ENCODE measurements at regions not wholly inside any gene's neighbourhood (a gene's known extent, or its start where the extent isn't known, plus 50 kb on each side); places are given as distances from the start of the nearest gene placed in this dataset.

- H3K9me3 ChIP-seq (ENCODE audit: control insufficient read depth in 2 of 2, insufficient read depth in 1 of 2, low read depth in 1 of 2, low read length in 1 of 2): no peaks in the 10 kb centered on the region
Observed at GRCh38 chr7:71015252-71015900, 116.6 kb upstream of the GALNT17 start.

GRCh38 chr7:71016401-71016800, 115.5 kb upstream of the GALNT17 start:
- H3K27ac ChIP-seq (ENCODE audit: low read depth in 2 of 2, low read length in 1 of 2): no peak overlapping the region
- H3K27me3 ChIP-seq (ENCODE audit: control insufficient read depth in 1 of 2, insufficient read depth in 2 of 2, low read length in 2 of 2): no peaks in the 10 kb centered on the region
- no peaks in the 10 kb centered on the region for H3K4me1 ChIP-seq (ENCODE audit: control insufficient read depth in 2 of 2, insufficient read depth in 2 of 2, low read length in 1 of 2)
- no peaks in the 10 kb centered on the region for H3K36me3 ChIP-seq (ENCODE audit: control insufficient read depth in 2 of 2, insufficient read depth in 2 of 2, low read length in 1 of 2)
- 55 to 63% methylated on average over 2 of the region's 2 CpGs for WGBS, 2 donors
- H3K4me3 ChIP-seq (ENCODE audit: low read depth in 1 of 2, low read length in 2 of 2): no peak overlapping the region
- H3K9me3 ChIP-seq (ENCODE audit: control insufficient read depth in 2 of 2, insufficient read depth in 1 of 2, low read depth in 1 of 2, low read length in 1 of 2): no peaks in the 10 kb centered on the region

More at GRCh38 chr7:71015252-71015900, 116.6 kb upstream of the GALNT17 start:
- no peaks in the 10 kb centered on the region for H3K27me3 ChIP-seq (ENCODE audit: control insufficient read depth in 1 of 2, insufficient read depth in 2 of 2, low read length in 2 of 2)
- no peak overlapping the region for H3K27ac ChIP-seq (ENCODE audit: low read depth in 2 of 2, low read length in 1 of 2)
- no peak overlapping the region for H3K4me3 ChIP-seq (ENCODE audit: low read depth in 1 of 2, low read length in 2 of 2)
- 69 to 72% methylated on average over 17 of the region's 17 CpGs for WGBS, 2 donors
- H3K4me1 ChIP-seq (ENCODE audit: control insufficient read depth in 2 of 2, insufficient read depth in 2 of 2, low read length in 1 of 2): no peaks in the 10 kb centered on the region
- no peaks in the 10 kb centered on the region for H3K36me3 ChIP-seq (ENCODE audit: control insufficient read depth in 2 of 2, insufficient read depth in 2 of 2, low read length in 1 of 2)

GRCh38 chr7:71017602-71018001, 114.3 kb upstream of the GALNT17 start:
- Histone ChIP-seq H3K36me3 (ENCODE audit: control insufficient read depth in 2 of 2, insufficient read depth in 2 of 2, low read length in 1 of 2) (no peaks in the 10 kb centered on the region), H3K4me1 (ENCODE audit: control insufficient read depth in 2 of 2, insufficient read depth in 2 of 2, low read length in 1 of 2) (no peaks in the 10 kb centered on the region), H3K4me3 (ENCODE audit: low read depth in 1 of 2, low read length in 2 of 2) (no peak overlapping the region), H3K27ac (ENCODE audit: low read depth in 2 of 2, low read length in 1 of 2) (no peak overlapping the region), H3K9me3 (ENCODE audit: control insufficient read depth in 2 of 2, insufficient read depth in 1 of 2, low read depth in 1 of 2, low read length in 1 of 2) (no peaks in the 10 kb centered on the region), H3K27me3 (ENCODE audit: control insufficient read depth in 1 of 2, insufficient read depth in 2 of 2, low read length in 2 of 2) (no peaks in the 10 kb centered on the region)
- 93 to 94% methylated on average over 17 of the region's 17 CpGs for WGBS, 2 donors

- Histone ChIP-seq H3K27ac (ENCODE audit: low read depth in 2 of 2, low read length in 1 of 2) (peak overlapping the region in 1 of 2 donors; percentile 8), H3K36me3 (ENCODE audit: control insufficient read depth in 2 of 2, insufficient read depth in 2 of 2, low read length in 1 of 2) (no peaks in the 10 kb centered on the region), H3K4me1 (ENCODE audit: control insufficient read depth in 2 of 2, insufficient read depth in 2 of 2, low read length in 1 of 2) (no peaks in the 10 kb centered on the region), H3K9me3 (ENCODE audit: control insufficient read depth in 2 of 2, insufficient read depth in 1 of 2, low read depth in 1 of 2, low read length in 1 of 2) (no peaks in the 10 kb centered on the region), H3K27me3 (ENCODE audit: control insufficient read depth in 1 of 2, insufficient read depth in 2 of 2, low read length in 2 of 2) (no peaks in the 10 kb centered on the region), H3K4me3 (ENCODE audit: low read depth in 1 of 2, low read length in 2 of 2) (no peak overlapping the region)
- WGBS, 2 donors: 52 to 67% methylated on average over 7 of the region's 7 CpGs
Observed at GRCh38 chr7:71019706-71020105, 112.2 kb upstream of the GALNT17 start.

- WGBS, 2 donors: 69 to 75% methylated on average over 4 of the region's 4 CpGs
- Histone ChIP-seq H3K4me3 (ENCODE audit: low read depth in 1 of 2, low read length in 2 of 2) (no peak overlapping the region), H3K27me3 (ENCODE audit: control insufficient read depth in 1 of 2, insufficient read depth in 2 of 2, low read length in 2 of 2) (no peaks in the 10 kb centered on the region), H3K27ac (ENCODE audit: low read depth in 2 of 2, low read length in 1 of 2) (no peak overlapping the region), H3K36me3 (ENCODE audit: control insufficient read depth in 2 of 2, insufficient read depth in 2 of 2, low read length in 1 of 2) (no peaks in the 10 kb centered on the region), H3K9me3 (ENCODE audit: control insufficient read depth in 2 of 2, insufficient read depth in 1 of 2, low read depth in 1 of 2, low read length in 1 of 2) (no peaks in the 10 kb centered on the region), H3K4me1 (ENCODE audit: control insufficient read depth in 2 of 2, insufficient read depth in 2 of 2, low read length in 1 of 2) (no peaks in the 10 kb centered on the region)
Observed at GRCh38 chr7:71021131-71021530, 110.8 kb upstream of the GALNT17 start.

- no peaks in the 10 kb centered on the region for H3K9me3 ChIP-seq (ENCODE audit: control insufficient read depth in 2 of 2, insufficient read depth in 1 of 2, low read depth in 1 of 2, low read length in 1 of 2)
- no peaks in the 10 kb centered on the region for H3K4me1 ChIP-seq (ENCODE audit: control insufficient read depth in 2 of 2, insufficient read depth in 2 of 2, low read length in 1 of 2)
- H3K36me3 ChIP-seq (ENCODE audit: control insufficient read depth in 2 of 2, insufficient read depth in 2 of 2, low read length in 1 of 2): no peaks in the 10 kb centered on the region
- no peaks in the 10 kb centered on the region for H3K27me3 ChIP-seq (ENCODE audit: control insufficient read depth in 1 of 2, insufficient read depth in 2 of 2, low read length in 2 of 2)
- 70 to 74% methylated on average over 5 of the region's 5 CpGs for WGBS, 2 donors
- no peak overlapping the region for H3K27ac ChIP-seq (ENCODE audit: low read depth in 2 of 2, low read length in 1 of 2)
- H3K4me3 ChIP-seq (ENCODE audit: low read depth in 1 of 2, low read length in 2 of 2): no peak overlapping the region
Observed at GRCh38 chr7:71026680-71027079, 105.3 kb upstream of the GALNT17 start.

GRCh38 chr7:71034243-71034642, 97.7 kb upstream of the GALNT17 start:
- no peaks in the 10 kb centered on the region for H3K36me3 ChIP-seq (ENCODE audit: control insufficient read depth in 2 of 2, insufficient read depth in 2 of 2, low read length in 1 of 2)
- H3K4me1 ChIP-seq (ENCODE audit: control insufficient read depth in 2 of 2, insufficient read depth in 2 of 2, low read length in 1 of 2): no peaks in the 10 kb centered on the region
- H3K27me3 ChIP-seq (ENCODE audit: control insufficient read depth in 1 of 2, insufficient read depth in 2 of 2, low read length in 2 of 2): no peaks in the 10 kb centered on the region
- no peak overlapping the region for H3K27ac ChIP-seq (ENCODE audit: low read depth in 2 of 2, low read length in 1 of 2)
- H3K9me3 ChIP-seq (ENCODE audit: control insufficient read depth in 2 of 2, insufficient read depth in 1 of 2, low read depth in 1 of 2, low read length in 1 of 2): no peaks in the 10 kb centered on the region
- WGBS, 2 donors: 93 to 94% methylated on average over 2 of the region's 2 CpGs
- no peak overlapping the region for H3K4me3 ChIP-seq (ENCODE audit: low read depth in 1 of 2, low read length in 2 of 2)

GRCh38 chr7:71042591-71042990, 89.4 kb upstream of the GALNT17 start:
- H3K4me3 ChIP-seq (ENCODE audit: low read depth in 1 of 2, low read length in 2 of 2): no peak overlapping the region
- H3K27ac ChIP-seq (ENCODE audit: low read depth in 2 of 2, low read length in 1 of 2): no peak overlapping the region
- no peaks in the 10 kb centered on the region for H3K4me1 ChIP-seq (ENCODE audit: control insufficient read depth in 2 of 2, insufficient read depth in 2 of 2, low read length in 1 of 2)
- H3K27me3 ChIP-seq (ENCODE audit: control insufficient read depth in 1 of 2, insufficient read depth in 2 of 2, low read length in 2 of 2): no peaks in the 10 kb centered on the region
- 81 to 86% methylated on average over 5 of the region's 5 CpGs for WGBS, 2 donors
- H3K9me3 ChIP-seq (ENCODE audit: control insufficient read depth in 2 of 2, insufficient read depth in 1 of 2, low read depth in 1 of 2, low read length in 1 of 2): peaks cover 4 to 6% of the 10 kb centered on the region in 2 donors
- H3K36me3 ChIP-seq (ENCODE audit: control insufficient read depth in 2 of 2, insufficient read depth in 2 of 2, low read length in 1 of 2): no peaks in the 10 kb centered on the region

- Histone ChIP-seq H3K27me3 (ENCODE audit: control insufficient read depth in 1 of 2, insufficient read depth in 2 of 2, low read length in 2 of 2) (no peaks in the 10 kb centered on the region), H3K4me1 (ENCODE audit: control insufficient read depth in 2 of 2, insufficient read depth in 2 of 2, low read length in 1 of 2) (no peaks in the 10 kb centered on the region), H3K9me3 (ENCODE audit: control insufficient read depth in 2 of 2, insufficient read depth in 1 of 2, low read depth in 1 of 2, low read length in 1 of 2) (peaks cover 8 to 9% of the 10 kb centered on the region in 2 donors), H3K4me3 (ENCODE audit: low read depth in 1 of 2, low read length in 2 of 2) (no peak overlapping the region), H3K36me3 (ENCODE audit: control insufficient read depth in 2 of 2, insufficient read depth in 2 of 2, low read length in 1 of 2) (no peaks in the 10 kb centered on the region), H3K27ac (ENCODE audit: low read depth in 2 of 2, low read length in 1 of 2) (no peak overlapping the region)
- WGBS, 2 donors: 74 to 79% methylated on average over 1 of the region's 1 CpG
Observed at GRCh38 chr7:71050492-71050891, 81.5 kb upstream of the GALNT17 start.

GRCh38 chr7:71055504-71055903, 76.4 kb upstream of the GALNT17 start:
- Histone ChIP-seq H3K4me3 (ENCODE audit: low read depth in 1 of 2, low read length in 2 of 2) (no peak overlapping the region), H3K27me3 (ENCODE audit: control insufficient read depth in 1 of 2, insufficient read depth in 2 of 2, low read length in 2 of 2) (no peaks in the 10 kb centered on the region), H3K36me3 (ENCODE audit: control insufficient read depth in 2 of 2, insufficient read depth in 2 of 2, low read length in 1 of 2) (no peaks in the 10 kb centered on the region), H3K27ac (ENCODE audit: low read depth in 2 of 2, low read length in 1 of 2) (no peak overlapping the region), H3K9me3 (ENCODE audit: control insufficient read depth in 2 of 2, insufficient read depth in 1 of 2, low read depth in 1 of 2, low read length in 1 of 2) (no peaks in the 10 kb centered on the region), H3K4me1 (ENCODE audit: control insufficient read depth in 2 of 2, insufficient read depth in 2 of 2, low read length in 1 of 2) (no peaks in the 10 kb centered on the region)
- 64 to 70% methylated on average over 2 of the region's 2 CpGs for WGBS, 2 donors
